ENCODE measurements at regions not wholly inside any gene's neighbourhood (a gene's known extent, or its start where the extent isn't known, plus 50 kb on each side); places are given as distances from the start of the nearest gene placed in this dataset.

DNA sequence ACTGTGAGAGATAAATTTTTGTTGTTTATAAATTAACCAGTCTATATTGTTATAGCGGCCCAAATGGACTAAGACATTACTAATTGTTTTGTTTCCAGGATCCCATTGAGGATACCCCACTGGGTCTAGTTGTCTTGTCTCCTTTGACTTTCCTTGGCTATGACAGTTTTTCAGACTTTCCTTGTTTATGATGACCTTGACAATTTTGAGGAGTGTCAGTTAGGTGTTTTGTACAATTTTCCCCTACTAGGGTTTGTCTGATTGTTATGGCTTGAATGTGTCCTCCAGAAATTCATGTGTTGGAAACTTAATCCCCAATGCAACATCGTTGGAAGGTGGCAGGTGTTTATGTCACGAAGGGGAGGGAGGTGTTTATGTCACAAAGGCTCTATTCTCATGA, 89.6 kb upstream of the PITX2 start:
- TF ChIP-seq CTCF (IDR thresholded peaks at IDR 0.05 in 4 of 5, conservative IDR thresholded peaks at IDR 0.05 in 1 of 5) = no peak
- TF ChIP-seq POLR2A (IDR thresholded peaks at IDR 0.05) = no peak
